ENCODE measurements at regions not wholly inside any gene's neighbourhood (a gene's known extent, or its start where the extent isn't known, plus 50 kb on each side); places are given as distances from the start of the nearest gene placed in this dataset.

GRCh38 chr4:167578906-167579305 lies 344.6 kb upstream of the SPOCK3 start:
- TF ChIP-seq, protein P1, sequence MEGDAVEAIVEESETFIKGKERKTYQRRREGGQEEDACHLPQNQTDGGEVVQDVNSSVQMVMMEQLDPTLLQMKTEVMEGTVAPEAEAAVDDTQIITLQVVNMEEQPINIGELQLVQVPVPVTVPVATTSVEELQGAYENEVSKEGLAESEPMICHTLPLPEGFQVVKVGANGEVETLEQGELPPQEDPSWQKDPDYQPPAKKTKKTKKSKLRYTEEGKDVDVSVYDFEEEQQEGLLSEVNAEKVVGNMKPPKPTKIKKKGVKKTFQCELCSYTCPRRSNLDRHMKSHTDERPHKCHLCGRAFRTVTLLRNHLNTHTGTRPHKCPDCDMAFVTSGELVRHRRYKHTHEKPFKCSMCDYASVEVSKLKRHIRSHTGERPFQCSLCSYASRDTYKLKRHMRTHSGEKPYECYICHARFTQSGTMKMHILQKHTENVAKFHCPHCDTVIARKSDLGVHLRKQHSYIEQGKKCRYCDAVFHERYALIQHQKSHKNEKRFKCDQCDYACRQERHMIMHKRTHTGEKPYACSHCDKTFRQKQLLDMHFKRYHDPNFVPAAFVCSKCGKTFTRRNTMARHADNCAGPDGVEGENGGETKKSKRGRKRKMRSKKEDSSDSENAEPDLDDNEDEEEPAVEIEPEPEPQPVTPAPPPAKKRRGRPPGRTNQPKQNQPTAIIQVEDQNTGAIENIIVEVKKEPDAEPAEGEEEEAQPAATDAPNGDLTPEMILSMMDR (IDR thresholded peaks at IDR 0.05): no peak
- TF ChIP-seq POLR2A (IDR thresholded peaks at IDR 0.05): no peak

Data from heart left ventricle (tissue), 13 donors.